BLaER1 treated with 17β-estradiol and CSF1 and Interleukin-3, amounts not matched to agents 10 nM and 100 nM (cell line): ENCODE measurements at regions not wholly inside any gene's neighbourhood (a gene's known extent, or its start where the extent isn't known, plus 50 kb on each side); places are given as distances from the start of the nearest gene placed in this dataset.
A peak's percentile ranks its signal among the peaks of the same experiment; 100 is the strongest.

Experiments used
- H3K27ac ChIP-seq, 11 experiments: shearing (Covaris generic); formaldehyde crosslinking; 2 replicates each; pipeline ENCODE4 v1.8.1; 2022
- H3K27me3 ChIP-seq, 11 experiments: shearing (Covaris generic); formaldehyde crosslinking; 2 replicates each; pipeline ENCODE4 v1.8.1; 2022
- H3K36me3 ChIP-seq, 11 experiments: shearing (Covaris generic); formaldehyde crosslinking; 2 replicates each; pipeline ENCODE4 v1.8.1; 2022
- H3K4me1 ChIP-seq, 10 experiments: shearing (Covaris generic); formaldehyde crosslinking; 2 replicates each; pipeline ENCODE4 v1.8.1; 2022
- H3K4me2 ChIP-seq, 11 experiments: shearing (Covaris generic); formaldehyde crosslinking; 2 replicates each; pipeline ENCODE4 v1.8.1; 2022
- H3K4me3 ChIP-seq, 10 experiments: shearing (Covaris generic); formaldehyde crosslinking; 2 replicates each; pipeline ENCODE4 v1.8.1; 2022
- H3K9ac ChIP-seq, 11 experiments: shearing (Covaris generic); formaldehyde crosslinking; 2 replicates each; pipeline ENCODE4 v1.8.1; 2022
- H3K9me3 ChIP-seq, 11 experiments: shearing (Covaris generic); formaldehyde crosslinking; replicated peaks in 1 of 11; 2 replicates each; pipeline ENCODE4 v1.8.1; 2022
- H4K20me1 ChIP-seq, 11 experiments: shearing (Covaris generic); formaldehyde crosslinking; 2 replicates each; pipeline ENCODE4 v1.8.1; 2022
- Cebpa-rat ChIP-seq, 11 experiments: shearing (Covaris generic); IDR thresholded peaks; 2 replicates each; pipeline ENCODE4 v1.8.1; 2022

GRCh38 chr12:107320033-107320928, 226.9 kb upstream of the CRY1 start:
- Histone ChIP-seq H3K36me3 (no peaks in the 10 kb centered on the region), H3K27me3 (peaks cover 22 to 34% (median 26%) of the 10 kb centered on the region in 11 experiments), H4K20me1 (peaks cover 0 to 70% (median 49%) of the 10 kb centered on the region in 11 experiments; a peak in 18 of 22 replicates), H3K4me1 (peaks cover 34 to 62% (median 52%) of the 10 kb centered on the region in 10 experiments), H3K4me3 (peak overlapping the region; percentile 61 to 91 (median 80)), H3K9me3 (no peaks in the 10 kb centered on the region), H3K4me2 (peak overlapping the region; percentile 91 to 100 (median 99)), H3K9ac (peak overlapping the region; percentile 44 to 85 (median 80); a peak in 21 of 22 replicates), H3K27ac (peak overlapping the region in 9 of 11 experiments; percentile 46 to 76 (median 69); a peak in 19 of 22 replicates)
- TF ChIP-seq Cebpa-rat (IDR thresholded peaks at IDR 0.05), result no peak

- peaks cover 34 to 65% (median 57%) of the 10 kb centered on the region in 10 experiments for H3K4me1 ChIP-seq
- H4K20me1 ChIP-seq, result peaks cover 0 to 78% (median 49%) of the 10 kb centered on the region in 11 experiments; a peak in 18 of 22 replicates
- TF ChIP-seq Cebpa-rat (IDR thresholded peaks at IDR 0.05), result no peak
- peak overlapping the region; percentile 91 to 100 (median 99) for H3K4me2 ChIP-seq
- peak overlapping the region in 10 of 11 experiments; percentile 28 to 76 (median 67); a peak in 20 of 22 replicates for H3K27ac ChIP-seq
- no peaks in the 10 kb centered on the region for H3K9me3 ChIP-seq
- peaks cover 22 to 34% (median 26%) of the 10 kb centered on the region in 11 experiments for H3K27me3 ChIP-seq
- peak overlapping the region; percentile 61 to 91 (median 80) for H3K4me3 ChIP-seq
- no peaks in the 10 kb centered on the region for H3K36me3 ChIP-seq
- H3K9ac ChIP-seq, result peak overlapping the region; percentile 44 to 85 (median 80); a peak in 21 of 22 replicates
Observed at GRCh38 chr12:107320929-107321631, 227.7 kb upstream of the CRY1 start.

- Histone ChIP-seq H3K4me2 (peak overlapping the region; percentile 91 to 100 (median 99)), H3K36me3 (no peaks in the 10 kb centered on the region), H3K27ac (peak overlapping the region in 9 of 11 experiments; percentile 28 to 76 (median 69); a peak in 17 of 22 replicates), H3K4me3 (peak overlapping the region in 9 of 10 experiments; percentile 61 to 91 (median 81); a peak in 16 of 20 replicates), H4K20me1 (peaks cover 0 to 88% (median 57%) of the 10 kb centered on the region in 11 experiments; a peak in 18 of 22 replicates), H3K4me1 (peaks cover 36 to 72% (median 67%) of the 10 kb centered on the region in 10 experiments), H3K9me3 (no peaks in the 10 kb centered on the region), H3K27me3 (peaks cover 22 to 34% (median 26%) of the 10 kb centered on the region in 11 experiments), H3K9ac (peak overlapping the region in 9 of 11 experiments; percentile 69 to 85 (median 80); a peak in 14 of 22 replicates)
- no peak for TF ChIP-seq Cebpa-rat (IDR thresholded peaks at IDR 0.05)
Observed at GRCh38 chr12:107322063-107322462, 228.7 kb upstream of the CRY1 start.

GRCh38 chr12:107325075-107325608, 231.8 kb upstream of the CRY1 start:
- H3K4me1 ChIP-seq, result peaks cover 54 to 92% (median 81%) of the 10 kb centered on the region in 10 experiments
- no peak overlapping the region for H3K27ac ChIP-seq
- no peak overlapping the region for H3K9ac ChIP-seq
- H4K20me1 ChIP-seq, result peaks cover 0 to 100% (median 34%) of the 10 kb centered on the region in 11 experiments; a peak in 14 of 22 replicates
- no peaks in the 10 kb centered on the region for H3K9me3 ChIP-seq
- peaks cover 5 to 32% (median 6%) of the 10 kb centered on the region in 11 experiments; a peak in 21 of 22 replicates for H3K27me3 ChIP-seq
- H3K4me2 ChIP-seq, result peak overlapping the region in 2 of 11 experiments; percentile 1 to 6; a peak in 1 of 22 replicates
- TF ChIP-seq Cebpa-rat (IDR thresholded peaks at IDR 0.05), result no peak
- no peak overlapping the region for H3K4me3 ChIP-seq
- no peaks in the 10 kb centered on the region for H3K36me3 ChIP-seq

- no peak overlapping the region for H3K9ac ChIP-seq
- H3K9me3 ChIP-seq, result no peaks in the 10 kb centered on the region
- H3K36me3 ChIP-seq, result no peaks in the 10 kb centered on the region
- peaks cover 0 to 100% (median 29%) of the 10 kb centered on the region in 11 experiments; a peak in 13 of 22 replicates for H4K20me1 ChIP-seq
- no peak overlapping the region for H3K27ac ChIP-seq
- peak overlapping the region in 9 of 11 experiments; percentile 75 to 90 (median 89); a peak in 17 of 22 replicates for H3K4me2 ChIP-seq
- peaks cover 0 to 32% (median 0%) of the 10 kb centered on the region in 11 experiments; a peak in 6 of 22 replicates for H3K27me3 ChIP-seq
- H3K4me3 ChIP-seq, result no peak overlapping the region
- TF ChIP-seq Cebpa-rat (IDR thresholded peaks at IDR 0.05), result no peak
- peaks cover 54 to 98% (median 83%) of the 10 kb centered on the region in 10 experiments for H3K4me1 ChIP-seq
Observed at GRCh38 chr12:107326237-107326636, 232.9 kb upstream of the CRY1 start.

- Histone ChIP-seq H3K4me2 (peak overlapping the region; percentile 75 to 94 (median 89); a peak in 21 of 22 replicates), H3K27me3 (peaks cover 0 to 44% (median 0%) of the 10 kb centered on the region in 11 experiments; a peak in 6 of 22 replicates), H3K4me1 (peaks cover 40 to 98% (median 83%) of the 10 kb centered on the region in 10 experiments), H3K36me3 (peaks cover 0 to 4% (median 0%) of the 10 kb centered on the region in 11 experiments; a peak in 1 of 22 replicates), H3K4me3 (no peak overlapping the region), H3K9me3 (no peaks in the 10 kb centered on the region), H3K9ac (peak overlapping the region in 2 of 11 experiments; percentile 47 to 55; a peak in 3 of 22 replicates), H3K27ac (peak overlapping the region in 6 of 11 experiments; percentile 45 to 84 (median 68); a peak in 10 of 22 replicates), H4K20me1 (peaks cover 0 to 100% (median 30%) of the 10 kb centered on the region in 11 experiments; a peak in 13 of 22 replicates)
- TF ChIP-seq Cebpa-rat (IDR thresholded peaks at IDR 0.05), result no peak
Observed at GRCh38 chr12:107327651-107328182, 234.4 kb upstream of the CRY1 start.

GRCh38 chr12:107328442-107329133, 235.2 kb upstream of the CRY1 start:
- Histone ChIP-seq H3K4me1 (peaks cover 39 to 98% (median 83%) of the 10 kb centered on the region in 10 experiments), H3K27ac (peak overlapping the region in 10 of 11 experiments; percentile 50 to 84 (median 68); a peak in 20 of 22 replicates), H3K4me3 (peak overlapping the region in 4 of 10 experiments; percentile 3 to 46 (median 24); a peak in 5 of 20 replicates), H4K20me1 (peaks cover 0 to 100% (median 29%) of the 10 kb centered on the region in 11 experiments; a peak in 13 of 22 replicates), H3K9ac (peak overlapping the region in 8 of 11 experiments; percentile 47 to 75 (median 62); a peak in 16 of 22 replicates), H3K4me2 (peak overlapping the region; percentile 75 to 94 (median 89)), H3K27me3 (peaks cover 0 to 49% (median 0%) of the 10 kb centered on the region in 11 experiments; a peak in 6 of 22 replicates), H3K36me3 (peaks cover 0 to 4% (median 0%) of the 10 kb centered on the region in 11 experiments; a peak in 1 of 22 replicates), H3K9me3 (no peaks in the 10 kb centered on the region)
- peak in 3 of 11 experiments; percentile 17 to 78 (median 25); a peak in 2 of 22 replicates for TF ChIP-seq Cebpa-rat (IDR thresholded peaks at IDR 0.05)
